Cardiac fibroblast (primary cell): ENCODE measurements at regions not wholly inside any gene's neighbourhood (a gene's known extent, or its start where the extent isn't known, plus 50 kb on each side); places are given as distances from the start of the nearest gene placed in this dataset.

Experiments
- DNase-seq, 2 donors: peaks; one replicate each; pipeline versions ENCODE4 v3.0.0 to v3.0.0-alpha.2; 2010; ENCODE audit warnings: low read depth in 2 of 2
- H3K4me3 ChIP-seq, 2 donors: replicated peaks in 1 of 2; 1 replicate in 1 of 2; 2 replicates in 1 of 2; pipeline ENCODE4 v1.5.1; 2011; ENCODE audit warnings: low read depth in 2 of 2, low read length in 2 of 2, mild to moderate bottlenecking in 2 of 2, moderate library complexity in 1 of 2
- TF ChIP-seq, protein P1 (sequence below): IDR thresholded peaks from one replicate; pipeline ENCODE4 v1.5.1; 2011; ENCODE audit warnings: low read depth, mild to moderate bottlenecking, low read length, inconsistent platforms

GRCh38 chr9:7921545-7922197, 122.1 kb upstream of the DMAC1 start:
- H3K4me3 ChIP-seq = no peak overlapping the region
- TF ChIP-seq, protein P1, sequence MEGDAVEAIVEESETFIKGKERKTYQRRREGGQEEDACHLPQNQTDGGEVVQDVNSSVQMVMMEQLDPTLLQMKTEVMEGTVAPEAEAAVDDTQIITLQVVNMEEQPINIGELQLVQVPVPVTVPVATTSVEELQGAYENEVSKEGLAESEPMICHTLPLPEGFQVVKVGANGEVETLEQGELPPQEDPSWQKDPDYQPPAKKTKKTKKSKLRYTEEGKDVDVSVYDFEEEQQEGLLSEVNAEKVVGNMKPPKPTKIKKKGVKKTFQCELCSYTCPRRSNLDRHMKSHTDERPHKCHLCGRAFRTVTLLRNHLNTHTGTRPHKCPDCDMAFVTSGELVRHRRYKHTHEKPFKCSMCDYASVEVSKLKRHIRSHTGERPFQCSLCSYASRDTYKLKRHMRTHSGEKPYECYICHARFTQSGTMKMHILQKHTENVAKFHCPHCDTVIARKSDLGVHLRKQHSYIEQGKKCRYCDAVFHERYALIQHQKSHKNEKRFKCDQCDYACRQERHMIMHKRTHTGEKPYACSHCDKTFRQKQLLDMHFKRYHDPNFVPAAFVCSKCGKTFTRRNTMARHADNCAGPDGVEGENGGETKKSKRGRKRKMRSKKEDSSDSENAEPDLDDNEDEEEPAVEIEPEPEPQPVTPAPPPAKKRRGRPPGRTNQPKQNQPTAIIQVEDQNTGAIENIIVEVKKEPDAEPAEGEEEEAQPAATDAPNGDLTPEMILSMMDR = no peak
- no peak for DNase-seq

DNA sequence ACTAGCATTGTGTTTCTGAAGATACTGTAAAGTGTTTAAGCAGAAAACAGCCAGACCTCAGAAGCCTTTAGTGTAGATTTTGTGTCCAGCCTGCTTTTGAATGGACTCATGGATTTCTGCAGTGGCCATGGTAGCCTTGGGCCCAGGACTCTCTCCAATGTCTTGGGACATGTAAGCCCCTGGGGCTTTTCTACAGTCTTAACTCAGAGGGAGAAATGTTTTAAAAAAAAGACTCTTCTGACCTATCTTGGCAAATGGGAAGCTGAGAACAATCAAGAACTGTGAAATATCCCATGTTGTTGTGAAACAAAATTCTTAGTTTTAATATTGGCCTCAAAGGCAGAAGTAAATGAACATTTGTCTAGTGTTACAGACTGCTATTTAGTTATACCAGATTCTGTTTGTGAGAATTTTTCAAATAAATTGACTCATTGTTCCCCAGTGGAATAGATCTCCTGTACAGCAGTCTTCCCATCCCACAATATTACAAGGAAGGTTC, 112.5 kb upstream of the DMAC1 start:
- H3K4me3 ChIP-seq = no peak overlapping the region
- DNase-seq = no peak
- TF ChIP-seq, protein P1 = no peak

DNA sequence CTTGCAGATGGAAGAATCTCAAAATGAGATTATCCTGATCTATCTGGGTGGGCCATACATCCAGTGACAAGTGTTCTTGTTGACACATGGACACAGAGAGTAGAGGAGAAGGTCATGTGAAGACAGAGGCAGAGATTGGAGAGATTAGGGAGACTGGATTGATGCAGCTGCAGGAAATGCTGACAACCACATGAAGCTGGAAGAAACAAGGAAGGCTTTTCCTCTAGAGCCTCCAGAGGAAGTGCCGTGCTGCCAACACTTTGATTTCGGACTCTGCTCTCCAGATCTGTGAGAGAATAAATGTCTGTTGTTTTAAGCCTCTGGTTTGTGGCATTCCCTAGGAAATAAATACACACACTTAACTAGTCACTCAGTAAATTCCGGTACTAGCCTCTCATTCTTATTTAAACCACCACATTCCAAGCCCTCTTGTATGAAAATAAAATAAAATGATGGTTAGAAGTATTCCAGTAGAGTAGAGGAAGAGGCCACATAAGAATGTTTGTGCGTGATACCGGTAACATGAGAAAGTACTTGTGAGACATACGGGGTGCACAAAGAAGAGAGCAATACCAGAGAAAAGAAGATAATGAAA, 110.9 kb upstream of the DMAC1 start:
- no peak overlapping the region for H3K4me3 ChIP-seq
- DNase-seq = no peak
- TF ChIP-seq, protein P1 = no peak

GRCh38 chr9:7909537-7909936, 110.0 kb upstream of the DMAC1 start:
- H3K4me3 ChIP-seq = no peak overlapping the region
- no peak for DNase-seq
- TF ChIP-seq, protein P1 = no peak

GRCh38 chr9:7907551-7908337, 108.2 kb upstream of the DMAC1 start:
- TF ChIP-seq, protein P1 = no peak
- no peak for DNase-seq

DNA sequence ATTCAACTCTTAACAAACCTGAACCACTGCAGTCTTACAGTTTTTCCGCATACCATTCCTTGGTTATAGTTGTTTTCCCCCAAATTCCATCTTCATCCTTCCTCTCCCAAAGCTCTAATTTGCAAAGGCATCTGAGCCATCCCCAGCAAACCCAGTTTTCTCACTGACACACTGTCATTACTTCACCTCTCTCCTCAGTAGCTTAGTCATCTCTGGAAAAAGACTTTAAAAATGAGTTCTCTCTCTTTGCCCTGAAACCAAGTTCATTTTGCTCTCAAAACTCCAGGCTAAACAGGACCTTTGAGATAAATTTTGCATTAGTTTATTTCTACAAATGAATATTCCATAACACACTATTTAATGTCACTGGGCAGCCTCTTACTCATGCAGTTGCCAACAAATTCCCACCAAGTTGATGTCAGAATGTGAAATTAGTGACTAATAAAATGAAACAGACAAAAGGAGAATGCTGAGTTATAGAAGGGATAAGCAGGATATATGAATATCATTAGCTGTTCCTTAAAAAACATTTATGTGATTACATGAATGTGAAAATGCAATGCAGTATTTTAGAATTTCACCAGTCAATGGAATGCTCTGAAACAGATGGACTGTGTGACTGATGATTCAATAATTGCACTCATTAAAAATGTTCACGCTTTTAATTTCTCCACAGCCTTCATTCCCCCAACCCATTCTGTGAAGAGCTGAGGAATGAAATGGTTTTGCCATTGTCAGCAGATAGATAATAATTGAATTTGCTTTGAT, 107.4 kb upstream of the DMAC1 start:
- H3K4me3 ChIP-seq = no peak overlapping the region
- TF ChIP-seq, protein P1 = no peak
- DNase-seq = no peak

More at GRCh38 chr9:7907551-7908337, 108.2 kb upstream of the DMAC1 start:
- no peak overlapping the region for H3K4me3 ChIP-seq
